ENCODE measurements at regions not wholly inside any gene's neighbourhood (a gene's known extent, or its start where the extent isn't known, plus 50 kb on each side); places are given as distances from the start of the nearest gene placed in this dataset.

DNA sequence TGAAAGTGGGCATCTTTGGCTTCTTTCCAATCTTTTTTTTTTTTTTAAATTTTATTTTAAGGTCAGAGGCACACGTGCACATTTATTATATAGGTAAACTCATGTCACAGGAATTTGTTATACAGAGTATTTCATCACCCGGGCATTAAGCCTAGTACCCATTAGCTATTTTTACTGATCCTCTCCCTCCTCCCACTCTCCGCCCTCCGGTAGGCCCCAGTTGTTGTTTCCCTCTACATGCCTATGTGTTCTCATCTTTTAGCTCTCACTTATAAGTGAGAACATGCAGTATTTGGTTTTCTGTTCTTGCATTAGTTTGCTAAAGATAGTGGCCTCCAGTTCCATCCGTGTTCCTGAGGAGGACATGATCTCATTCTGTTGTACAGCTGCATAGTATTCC lies 108.5 kb downstream of the CYB561 start:
- no peak for TF ChIP-seq CTCF (conservative IDR thresholded peaks at IDR 0.05; ENCODE audit: low read depth in 2 of 2)
- no peak for TF ChIP-seq POLR2AphosphoS5 (IDR thresholded peaks at IDR 0.05; ENCODE audit: low read depth)
- no peak for TF ChIP-seq EZH2phosphoT487 (IDR thresholded peaks at IDR 0.05; ENCODE audit: unreplicated experiment)
